ENCODE measurements at regions not wholly inside any gene's neighbourhood (a gene's known extent, or its start where the extent isn't known, plus 50 kb on each side); places are given as distances from the start of the nearest gene placed in this dataset.
"Not testable (repeated sequence)": the region's sequence is repeated elsewhere in the genome, so short reads cannot be mapped to it uniquely, and the experiment has no call there.

GRCh38 chr7:116342125-116342524 is 131.8 kb downstream of the TES start:
- no peak for ATAC-seq

GRCh38 chr7:116347151-116347832 is 137.0 kb downstream of the TES start:
- ATAC-seq, result no peak

DNA sequence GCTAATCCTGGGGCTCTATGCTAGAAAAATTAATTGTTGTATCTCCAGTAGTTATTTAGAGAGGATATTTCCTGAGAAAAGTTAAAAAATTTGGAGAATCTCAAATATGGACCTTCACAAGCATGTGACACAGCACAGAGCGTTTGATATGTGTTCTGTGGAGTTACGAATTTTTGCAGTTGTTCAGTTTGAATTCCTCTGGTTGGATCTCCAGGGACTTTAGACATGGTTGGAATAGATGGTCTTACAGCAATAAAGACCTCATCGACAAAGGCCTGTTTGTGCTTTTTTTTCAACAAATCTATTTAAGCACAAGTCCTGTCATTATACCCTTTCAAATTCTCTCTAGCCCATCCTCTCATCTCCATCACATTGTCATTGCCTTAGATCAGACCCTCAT is 138.0 kb downstream of the TES start:
- ATAC-seq, result no peak

GRCh38 chr7:116351966-116352365 is 141.6 kb downstream of the TES start:
- no peak for ATAC-seq

DNA sequence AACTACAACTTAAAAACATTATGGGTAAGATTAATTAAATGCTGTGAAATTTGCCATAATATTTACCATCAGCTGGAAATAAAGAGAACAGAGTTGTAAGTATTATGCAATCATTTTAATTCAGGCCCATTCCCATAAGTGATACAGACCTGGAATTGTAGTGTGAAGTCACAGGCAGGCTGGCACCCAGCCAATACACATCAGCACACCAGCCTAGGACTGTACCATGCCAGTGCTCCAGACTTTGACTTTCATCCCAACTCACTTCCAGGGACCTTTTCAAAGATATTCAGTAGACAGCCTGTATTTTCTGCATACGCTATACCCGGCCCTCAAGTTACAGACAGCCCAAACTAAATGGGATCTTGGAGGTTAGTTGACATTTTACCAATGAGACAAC is 143.3 kb downstream of the TES start:
- no peak for ATAC-seq

DNA sequence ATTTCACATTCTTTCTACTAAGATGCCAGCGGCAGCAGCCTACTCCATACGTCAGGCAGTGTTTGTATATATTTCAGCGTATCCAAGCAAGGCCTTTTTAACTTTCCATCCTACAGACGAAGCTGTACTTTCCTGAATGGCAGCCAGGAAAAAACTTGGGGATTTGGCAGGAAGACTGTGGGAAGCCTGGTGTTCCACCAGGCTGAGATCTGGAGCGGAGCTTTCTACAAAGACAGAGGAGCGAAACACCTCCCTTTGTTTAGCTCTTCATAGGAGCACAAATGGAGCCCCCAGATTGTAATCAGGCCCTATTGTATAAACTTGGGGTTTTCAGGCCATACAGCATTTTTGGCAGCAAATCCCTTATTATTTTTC is 143.8 kb downstream of the TES start:
- no peak for ATAC-seq

DNA sequence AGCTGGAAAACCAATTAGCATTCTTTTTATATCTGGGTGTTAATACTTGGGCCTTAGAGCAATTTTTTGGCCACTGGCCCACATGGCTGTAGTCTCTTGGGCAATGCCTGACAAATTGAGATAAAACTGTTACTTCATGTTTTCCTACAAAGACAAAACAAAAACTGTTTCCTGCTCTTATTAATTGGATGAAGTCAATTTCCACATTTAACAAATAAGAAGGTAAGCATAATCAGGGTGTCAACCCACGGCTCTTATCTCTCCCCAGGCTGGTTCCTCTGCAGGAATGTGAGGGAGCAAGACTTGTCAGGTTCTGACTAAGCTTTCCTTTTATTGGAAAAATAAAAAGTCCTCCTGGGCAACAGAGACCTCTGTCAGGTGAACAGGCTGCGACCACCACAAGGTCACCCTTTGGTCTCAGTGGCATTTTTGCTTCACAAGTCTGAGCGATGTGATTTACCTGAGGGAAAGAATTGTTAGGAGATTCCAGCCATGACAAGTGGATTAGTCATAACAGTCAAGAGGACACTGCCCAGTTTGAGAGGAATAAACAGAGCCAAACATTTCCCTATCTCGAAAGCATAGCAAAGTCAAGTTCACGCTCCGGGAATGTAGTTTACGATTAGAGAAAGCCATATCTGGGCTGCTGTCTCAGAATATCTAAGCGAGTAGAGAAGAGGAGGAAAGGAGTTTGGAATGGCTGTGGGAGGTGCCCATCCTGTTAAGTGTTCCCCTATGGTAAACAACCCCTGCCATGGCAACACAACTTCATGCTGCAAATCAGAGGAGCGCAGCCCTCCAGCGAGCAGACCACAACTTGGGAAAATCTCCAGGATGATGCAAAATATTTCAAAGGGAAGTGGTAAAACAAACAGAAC is 144.4 kb downstream of the TES start:
- no peak for ATAC-seq

DNA sequence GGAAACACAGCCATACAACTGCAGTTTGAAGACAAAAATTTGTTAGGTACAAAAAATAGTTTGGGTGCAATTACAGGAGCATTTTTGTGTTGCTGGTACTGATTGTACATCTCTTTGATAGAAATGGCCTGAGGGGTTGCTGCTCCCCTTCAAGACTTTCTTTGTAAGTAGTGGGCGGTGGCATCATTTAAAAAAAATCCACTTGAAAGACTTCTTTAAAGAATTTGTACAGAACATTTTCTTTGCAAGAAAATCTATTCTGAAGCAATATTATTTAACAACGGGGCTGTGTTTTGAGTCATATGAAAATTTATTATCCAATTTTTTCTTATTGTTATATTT is 144.1 kb upstream of the CAV2 start:
- no peak for ATAC-seq

DNA sequence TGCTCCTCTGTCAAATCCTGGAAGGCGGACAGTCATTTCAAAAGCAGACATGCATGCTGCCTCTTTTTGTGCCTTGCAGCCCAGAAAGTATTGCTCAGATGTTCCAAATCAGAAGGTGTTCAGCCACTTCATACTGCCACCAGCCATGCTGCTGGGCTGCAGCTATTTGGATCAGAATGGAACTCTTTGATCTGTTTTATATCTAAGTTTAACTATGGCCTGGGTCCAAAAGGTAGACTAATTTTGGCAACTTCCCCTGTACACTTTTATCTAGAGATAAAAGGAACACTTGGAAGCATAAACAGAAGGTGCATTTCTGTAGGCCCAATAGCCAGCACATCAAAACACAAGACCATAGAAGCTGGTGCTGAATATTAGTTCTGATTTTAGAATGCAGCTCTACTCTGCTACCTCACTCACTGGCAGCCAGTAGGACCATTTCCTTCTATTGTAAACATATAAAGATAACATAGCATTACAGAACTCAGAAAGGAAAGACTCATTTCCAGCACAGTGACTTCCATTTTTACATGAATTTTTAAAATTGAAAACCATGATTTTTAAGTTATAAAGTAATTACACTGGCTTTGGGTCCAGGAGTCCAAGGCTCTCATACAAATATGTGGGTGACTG is 143.1 kb upstream of the CAV2 start:
- ATAC-seq, result no peak

DNA sequence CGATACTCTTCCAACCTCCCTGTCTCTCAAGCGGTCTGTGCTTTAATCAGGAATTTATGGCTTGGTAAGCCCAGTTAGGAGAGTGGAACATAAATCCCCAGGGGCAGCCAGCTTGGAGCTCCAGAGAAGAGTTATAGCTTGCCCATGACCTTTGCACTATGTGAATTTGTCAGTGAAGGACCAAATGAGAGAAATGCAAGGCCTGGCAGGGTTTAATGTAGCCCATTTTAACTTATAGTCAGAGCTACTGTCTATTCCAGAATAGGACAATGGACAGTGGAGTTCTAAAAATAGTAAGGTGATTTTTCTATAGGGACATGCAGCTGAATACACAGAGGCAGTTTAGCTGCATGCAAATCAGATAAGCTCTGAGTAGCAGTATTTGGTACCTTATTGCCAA is 142.6 kb upstream of the CAV2 start:
- no peak for ATAC-seq

- ATAC-seq, result no peak
These were observed 141.5 kb upstream of the CAV2 start for GRCh38 chr7:116357781-116358670.

GRCh38 chr7:116361767-116362166 is 137.8 kb upstream of the CAV2 start:
- no peak for ATAC-seq

- ATAC-seq, result no peak
These were observed 135.7 kb upstream of the CAV2 start for GRCh38 chr7:116363637-116364432.

GRCh38 chr7:116364469-116364868 is 135.1 kb upstream of the CAV2 start:
- no peak for ATAC-seq

DNA sequence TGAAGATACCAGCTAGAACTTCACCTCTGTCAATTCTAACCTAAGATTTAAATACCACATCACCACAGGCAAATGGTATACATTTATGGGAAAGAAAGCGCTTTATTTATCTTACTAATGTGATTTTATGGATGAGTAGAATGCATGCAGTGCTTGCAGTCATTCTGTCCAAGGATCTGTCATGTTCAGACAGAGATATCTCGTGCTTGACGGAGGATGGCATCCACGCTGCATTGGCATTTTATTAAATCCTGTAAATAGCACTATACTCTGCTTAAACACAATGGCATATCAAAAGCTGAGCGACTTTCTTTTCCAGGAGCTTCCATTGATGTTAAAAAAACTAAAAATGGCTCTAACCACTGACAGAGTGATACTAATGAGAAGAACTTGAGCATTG is 133.7 kb upstream of the CAV2 start:
- ATAC-seq, result no peak

- ATAC-seq, result no peak
These were observed 132.2 kb upstream of the CAV2 start for GRCh38 chr7:116367171-116367813.

DNA sequence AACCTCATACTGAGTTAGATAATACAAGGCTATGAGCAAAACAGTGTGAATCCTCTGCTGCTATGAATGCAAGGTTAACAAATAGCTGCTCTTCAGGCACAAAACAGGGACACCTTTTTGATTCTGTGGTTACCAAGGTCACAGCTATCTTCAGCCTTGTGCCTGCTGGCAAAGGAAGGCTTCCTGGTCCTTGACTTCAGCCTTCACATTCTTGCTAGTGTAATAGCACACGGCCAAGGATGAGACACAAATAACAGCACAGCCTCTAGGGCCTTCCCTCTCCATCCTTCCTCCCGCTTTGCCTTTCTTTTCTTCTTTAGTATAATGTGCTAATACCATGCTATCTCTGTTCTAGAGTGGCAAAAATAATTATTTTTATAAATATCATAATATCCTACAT is 130.6 kb upstream of the CAV2 start:
- ATAC-seq, result no peak

DNA sequence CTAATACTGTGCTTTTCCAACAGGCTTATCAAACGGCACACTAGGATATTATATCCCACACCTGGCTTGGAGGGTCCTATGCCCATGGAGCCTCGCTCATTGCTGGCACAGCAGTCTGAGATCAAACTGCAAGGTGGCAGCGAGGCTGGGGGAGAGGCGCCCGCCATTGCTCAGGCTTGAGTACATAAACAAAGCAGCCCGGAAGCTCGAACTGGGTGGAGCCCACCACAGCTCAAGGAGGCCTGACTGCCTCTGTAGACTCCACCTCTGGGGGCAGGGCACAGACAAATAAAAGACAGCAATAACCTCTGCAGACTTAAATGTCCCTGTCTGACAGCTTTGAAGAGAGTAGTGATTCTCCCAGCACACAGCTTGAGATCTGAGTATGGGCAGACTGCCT is 128.0 kb upstream of the CAV2 start:
- not testable (repeated sequence) for ATAC-seq

DNA sequence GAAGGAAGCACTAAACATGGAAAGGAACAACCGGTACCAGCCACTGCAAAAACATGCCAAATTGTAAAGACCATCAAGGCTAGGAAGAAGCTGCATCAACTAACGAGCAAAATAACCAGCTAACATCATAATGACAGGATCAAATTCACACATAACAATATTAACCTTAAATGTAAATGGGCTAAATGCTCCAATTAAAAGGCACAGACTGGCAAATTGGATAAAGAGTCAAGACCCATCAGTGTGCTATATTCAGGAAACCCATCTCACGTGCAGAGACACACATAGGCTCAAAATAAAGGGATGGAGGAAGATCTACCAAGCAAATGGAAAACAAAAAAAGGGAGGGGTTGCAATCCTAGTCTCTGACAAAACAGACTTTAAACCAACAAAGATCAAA is 126.3 kb upstream of the CAV2 start:
- ATAC-seq, result not testable (repeated sequence)

- ATAC-seq, result no peak
These were observed 121.8 kb upstream of the CAV2 start for GRCh38 chr7:116377721-116378120.

DNA sequence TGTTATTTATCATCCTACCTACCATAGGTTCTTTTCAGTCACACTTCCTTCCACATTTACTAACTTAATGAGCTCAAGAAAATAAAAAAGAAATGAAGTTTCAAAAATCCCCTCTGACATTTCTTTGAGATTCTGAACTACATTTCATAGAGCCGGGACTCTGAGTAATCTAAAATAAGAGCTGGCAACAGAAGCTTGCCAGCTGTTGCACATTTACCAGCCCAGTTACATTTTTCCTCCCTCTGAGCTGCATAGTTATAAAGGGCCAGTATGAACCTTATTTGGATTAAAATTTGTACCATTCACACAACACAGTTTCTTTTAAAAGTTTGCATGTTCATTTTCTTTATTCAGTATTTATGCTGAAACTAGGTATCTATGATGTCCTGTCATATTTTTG is 119.5 kb upstream of the CAV2 start:
- no peak for ATAC-seq

DNA sequence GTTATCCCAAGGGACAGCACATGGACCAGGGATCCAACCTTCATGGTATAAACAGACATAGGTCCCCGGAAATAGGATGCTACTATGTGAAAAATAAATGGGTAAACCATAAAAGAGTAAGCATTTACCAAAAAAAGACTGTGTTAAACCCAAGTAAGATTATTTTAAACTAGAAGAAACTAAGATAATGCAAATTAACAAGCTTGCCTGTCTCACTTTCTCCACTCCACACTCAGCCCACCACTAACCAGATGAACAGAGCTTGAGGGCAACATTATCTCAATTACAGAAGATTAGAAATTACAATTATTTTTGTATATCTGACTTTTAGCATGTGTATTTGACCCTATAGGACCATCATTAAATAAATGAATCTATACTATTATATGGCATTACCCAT is 117.2 kb upstream of the CAV2 start:
- no peak for ATAC-seq

Measured in activated CD4-positive, CD25-positive, alpha-beta regulatory T cell treated with anti-CD3 and anti-CD28 coated beads, Interleukin-2, amount 50 U/mL, for 24 hours (primary cell).